HG03565 (cell line): ENCODE measurements at regions not wholly inside any gene's neighbourhood (a gene's known extent, or its start where the extent isn't known, plus 50 kb on each side); places are given as distances from the start of the nearest gene placed in this dataset.

ENCODE experiments used
- ATAC-seq: cut with Tn5 transposase; IDR thresholded peaks from one replicate; pipeline ENCODE4 v1.9.1; 2021; ENCODE audit warnings: mild to moderate bottlenecking, moderate library complexity; ENCODE audit not compliant: unreplicated experiment

DNA sequence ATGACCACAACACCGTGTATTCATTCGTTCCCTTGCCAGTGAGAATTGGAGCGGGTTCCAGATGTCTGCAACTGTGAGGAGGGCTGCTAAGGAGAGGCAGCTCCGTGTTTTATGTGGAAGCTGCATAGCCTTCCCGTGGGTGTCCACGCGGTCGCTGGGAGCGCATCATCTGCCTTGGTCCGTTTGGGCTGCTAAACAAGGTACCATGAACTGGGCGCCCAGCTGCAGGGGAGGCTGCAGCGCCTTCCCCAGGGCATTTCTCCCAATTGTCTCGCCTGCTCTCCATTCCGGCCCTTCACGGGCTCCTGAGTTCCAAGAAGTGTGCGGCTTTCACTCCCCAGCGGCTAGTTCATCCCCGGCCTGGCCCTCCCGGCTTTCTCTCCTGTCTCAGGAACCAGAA lies 1446.4 kb downstream of the TBC1D22A start:
- ATAC-seq, result no peak

DNA sequence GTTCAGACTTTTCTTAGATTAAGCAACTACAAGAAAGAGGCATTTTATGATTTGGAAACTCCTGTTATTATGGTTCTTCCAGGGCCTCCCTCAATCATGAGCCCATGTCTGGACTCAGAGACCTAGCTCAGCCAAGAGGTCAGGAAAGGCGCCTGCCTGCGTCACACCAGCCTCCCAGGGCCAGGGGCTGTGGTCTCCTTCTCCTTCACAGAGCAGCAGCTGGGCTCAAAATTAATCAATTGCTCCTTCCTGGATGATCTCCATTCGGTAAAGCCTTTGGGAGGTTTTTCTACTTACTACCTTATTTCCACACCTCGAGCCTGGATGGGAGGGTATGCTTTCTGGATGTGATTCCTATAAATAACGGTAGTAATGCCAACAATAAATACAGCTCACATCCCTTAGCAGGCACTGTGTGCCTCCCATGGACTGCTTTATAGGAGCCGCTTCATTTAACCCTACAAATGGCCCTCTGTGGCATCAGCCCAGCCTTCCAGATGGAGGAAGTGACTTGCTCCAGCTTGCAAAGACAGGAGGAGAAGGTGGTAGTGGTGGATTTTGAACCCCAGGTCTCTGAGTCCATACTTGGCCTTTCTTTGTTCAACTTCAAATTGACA lies 1445.6 kb downstream of the TBC1D22A start:
- ATAC-seq, result no peak

DNA sequence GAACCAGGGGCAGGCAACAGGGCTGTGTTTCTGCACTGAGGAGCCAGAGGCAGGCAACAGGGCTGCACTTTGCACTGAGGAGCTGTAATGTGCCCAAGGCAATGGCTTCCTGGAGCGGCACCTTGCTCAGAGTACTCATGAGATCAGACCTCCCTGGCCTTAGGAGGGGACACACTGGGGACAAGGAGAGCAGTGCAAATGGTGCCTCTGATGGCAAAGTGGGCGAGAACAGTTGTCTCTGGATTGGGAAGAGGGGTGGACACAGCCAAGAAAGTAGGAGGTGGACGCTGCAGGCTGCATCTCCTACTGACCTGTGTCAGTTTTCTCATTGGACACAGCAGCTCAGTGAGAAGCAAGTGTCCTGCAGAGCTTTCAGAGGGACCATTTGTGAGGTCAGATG lies 1443.3 kb downstream of the TBC1D22A start:
- ATAC-seq, result no peak

- no peak for ATAC-seq
These were observed 1442.7 kb downstream of the TBC1D22A start for GRCh38 chr22:48205161-48205560.

GRCh38 chr22:48204296-48204695 lies 1441.8 kb downstream of the TBC1D22A start:
- no peak for ATAC-seq

DNA sequence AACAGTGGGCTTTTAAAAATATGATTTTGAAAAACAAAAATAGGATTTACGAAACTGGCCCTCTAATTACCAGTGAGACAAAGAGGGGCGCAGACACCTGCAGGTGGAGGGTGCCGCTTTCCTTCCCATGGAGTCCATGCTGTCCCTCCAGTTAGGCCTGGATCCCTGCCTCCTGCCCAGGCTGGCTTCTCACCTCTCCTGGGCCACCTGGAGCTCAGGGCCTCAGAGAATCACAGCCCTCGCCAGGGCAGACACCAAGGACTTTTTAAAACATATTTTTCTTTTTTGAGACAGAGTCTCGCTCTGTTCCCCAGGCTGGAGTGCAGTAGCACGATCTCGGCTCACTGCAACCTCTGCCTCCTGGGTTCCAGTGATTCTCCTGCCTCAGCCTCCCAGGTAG lies 1437.2 kb downstream of the TBC1D22A start:
- no peak for ATAC-seq

GRCh38 chr22:48198489-48199459 lies 1436.3 kb downstream of the TBC1D22A start:
- no peak for ATAC-seq

DNA sequence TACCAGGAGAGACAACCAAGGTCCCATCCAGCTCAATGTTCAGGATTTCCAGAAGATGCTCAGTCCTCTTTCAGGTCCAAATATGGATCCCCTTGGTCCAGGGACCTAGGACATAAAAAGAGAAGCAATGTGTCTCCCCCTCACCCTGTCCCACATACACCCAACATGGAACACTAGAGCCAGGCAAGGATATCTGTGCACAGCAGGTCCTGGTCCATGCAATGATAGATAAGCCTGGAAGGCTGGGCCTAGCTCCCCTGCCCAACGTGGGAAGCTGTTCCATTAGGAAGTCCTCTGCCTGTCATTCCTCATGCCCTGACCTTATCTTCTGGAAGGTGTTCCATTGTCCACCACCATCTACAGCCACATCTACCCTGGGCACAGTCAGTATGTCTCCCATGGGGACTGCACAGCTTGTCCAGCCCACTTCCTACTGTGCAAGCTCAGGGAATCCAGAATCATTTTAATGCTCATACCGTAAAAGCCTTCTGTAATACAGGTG lies 1434.8 kb downstream of the TBC1D22A start:
- ATAC-seq, result no peak

DNA sequence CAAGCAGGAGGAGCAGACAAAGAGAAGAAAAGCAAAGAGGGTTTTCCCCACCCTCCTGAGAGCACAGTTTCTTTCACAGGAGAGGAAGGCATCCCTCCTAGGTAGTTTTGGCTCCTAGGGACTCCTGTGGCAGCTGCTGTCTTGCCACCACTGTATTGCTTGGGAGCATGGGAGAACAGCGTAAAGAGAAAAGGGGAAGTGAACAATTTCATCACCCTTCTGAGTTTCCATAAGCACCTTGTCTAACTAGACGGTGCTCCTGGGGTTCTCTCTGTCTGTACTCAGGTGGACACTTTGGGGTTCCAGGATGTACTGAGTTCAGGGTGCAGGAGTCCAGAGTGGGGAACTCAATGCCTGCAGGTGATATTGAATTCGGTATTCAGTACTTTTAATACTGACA lies 1430.5 kb downstream of the TBC1D22A start:
- ATAC-seq, result no peak

DNA sequence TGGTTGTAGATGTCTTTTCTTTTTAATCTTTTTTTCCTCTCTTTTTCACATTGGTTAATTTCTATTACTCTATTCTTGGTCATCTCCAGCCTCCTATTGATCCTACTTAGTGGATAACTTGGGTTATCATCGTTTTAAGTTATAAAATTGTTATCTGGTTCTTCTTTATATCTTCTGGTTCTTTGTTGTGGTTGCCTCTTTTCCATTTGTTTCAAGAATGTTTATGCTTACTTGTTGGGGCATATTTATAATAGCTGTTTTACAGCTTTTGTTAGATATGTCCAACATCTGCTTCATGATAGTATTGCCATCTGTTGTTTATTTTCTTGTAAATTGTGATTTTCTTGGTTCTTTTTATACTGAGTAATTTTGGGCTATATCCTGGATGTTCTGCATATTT lies 1429.6 kb downstream of the TBC1D22A start:
- ATAC-seq, result no peak

GRCh38 chr22:48188231-48188721 lies 1425.8 kb downstream of the TBC1D22A start:
- ATAC-seq, result no peak

GRCh38 chr22:48187356-48187755 lies 1424.9 kb downstream of the TBC1D22A start:
- no peak for ATAC-seq

GRCh38 chr22:48186146-48186790 lies 1423.8 kb downstream of the TBC1D22A start:
- no peak for ATAC-seq

DNA sequence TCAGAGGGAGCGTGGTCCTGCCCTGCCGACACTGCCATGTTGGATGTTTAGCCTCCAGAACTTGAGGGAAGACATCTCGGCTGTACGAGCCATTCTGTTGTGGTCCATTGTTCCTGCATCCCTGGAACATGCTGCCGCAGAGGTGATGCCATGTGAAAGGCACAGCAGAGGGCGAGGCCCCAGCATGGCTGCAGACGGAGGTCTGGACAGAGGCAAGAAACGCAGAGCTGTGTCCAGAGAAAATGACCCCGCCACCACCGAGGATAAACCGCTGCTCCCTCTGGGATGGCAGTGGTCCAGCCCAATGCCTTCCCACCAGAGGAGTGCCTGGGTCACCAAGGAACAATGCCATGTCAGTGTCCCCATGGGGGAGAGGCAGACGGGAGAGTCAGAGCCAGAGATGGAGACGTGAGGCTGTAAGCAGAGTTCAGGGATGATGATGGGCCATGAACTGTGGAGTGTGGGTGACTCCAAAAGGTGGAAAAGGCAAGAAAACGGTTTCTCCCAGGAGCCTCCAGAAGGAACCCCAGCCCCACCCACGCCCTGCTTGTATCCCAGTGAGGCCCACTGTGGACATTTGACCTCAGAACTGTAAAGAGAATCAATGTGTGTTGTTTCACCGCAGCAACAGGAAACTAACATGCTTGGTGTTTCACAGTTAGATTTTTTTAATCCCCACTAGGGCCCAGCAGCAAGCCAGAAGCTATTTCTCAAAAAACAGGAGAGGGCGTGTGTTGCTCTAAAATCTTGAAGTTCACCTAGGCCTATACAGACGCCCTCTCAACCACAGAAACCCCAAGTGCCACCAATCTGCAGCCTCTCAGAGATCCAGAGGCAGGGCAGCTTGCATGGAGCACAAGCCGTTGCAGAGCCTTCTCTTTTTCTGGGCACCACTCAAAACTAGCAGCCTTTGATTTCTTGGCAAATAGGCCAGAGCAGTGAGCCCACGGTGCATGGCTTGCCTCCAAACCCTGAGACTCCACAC lies 1422.9 kb downstream of the TBC1D22A start:
- ATAC-seq, result no peak

DNA sequence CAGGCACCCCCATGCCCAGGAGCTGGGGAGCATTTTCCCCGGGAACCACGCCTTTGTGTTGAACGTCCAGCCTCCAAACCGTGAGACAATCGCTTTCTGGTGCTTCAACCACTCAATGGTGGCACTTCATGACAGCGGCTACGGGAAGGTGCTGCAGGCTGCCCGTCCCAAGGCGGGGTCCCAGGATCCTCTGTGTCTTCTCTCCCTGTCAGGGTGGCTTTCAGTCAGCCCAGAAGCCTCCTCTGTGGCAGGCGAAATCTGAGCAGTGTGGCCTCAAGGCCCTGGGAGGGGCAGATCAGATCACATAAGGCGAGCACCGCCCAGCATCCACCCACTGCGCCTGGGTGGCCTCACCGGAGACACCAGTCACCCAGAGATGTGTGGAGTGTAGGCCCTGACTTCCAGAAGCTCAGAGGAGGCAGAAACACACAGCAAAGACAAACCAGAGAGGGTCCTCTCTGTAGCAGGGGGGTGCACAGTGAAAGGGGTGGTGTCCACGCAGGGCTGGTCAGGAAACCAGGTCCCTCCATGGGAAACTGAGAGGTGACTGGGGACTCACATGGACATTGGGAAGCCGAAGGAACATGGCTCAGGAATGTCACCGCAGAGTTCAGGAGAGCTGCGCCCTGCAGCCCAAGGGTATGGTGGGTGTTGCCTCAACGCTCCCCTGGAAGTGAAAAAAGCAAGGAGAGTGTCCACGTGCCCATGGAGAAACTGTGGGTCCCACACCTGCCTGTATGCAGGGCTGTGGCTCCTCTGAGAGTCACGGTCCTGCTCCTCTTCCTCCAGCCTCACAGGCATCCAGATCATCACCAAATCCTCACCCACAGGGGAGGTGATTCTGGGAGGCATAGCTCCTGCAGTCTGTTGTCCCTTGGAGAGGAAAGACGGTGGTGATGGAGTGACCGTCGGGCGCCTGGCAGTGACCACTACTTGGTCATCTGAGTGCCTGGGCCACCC lies 1420.7 kb downstream of the TBC1D22A start:
- no peak for ATAC-seq

- no peak for ATAC-seq
These were observed 1419.6 kb downstream of the TBC1D22A start for GRCh38 chr22:48182031-48182430.

- no peak for ATAC-seq
These were observed 1419.0 kb downstream of the TBC1D22A start for GRCh38 chr22:48181263-48181955.

- ATAC-seq, result no peak
These were observed 1418.2 kb downstream of the TBC1D22A start for GRCh38 chr22:48180631-48181030.
